Upper lobe of left lung (tissue), 4 donors: ENCODE measurements at regions not wholly inside any gene's neighbourhood (a gene's known extent, or its start where the extent isn't known, plus 50 kb on each side); places are given as distances from the start of the nearest gene placed in this dataset.

ENCODE experiments used
- CTCF ChIP-seq, 6 experiments: fragments of 450-650 bp in 4 of 6; fragments of 200-600 bp in 2 of 6; sonication (generic) in 2 of 6; IDR thresholded peaks; one replicate each; pipeline ENCODE4 v1.5.1; 2016 to 2019; ENCODE audit warnings: antibody characterized with exemption in 6 of 6
- POLR2A ChIP-seq, 4 donors: fragments of 450-650 bp; IDR thresholded peaks; one replicate each; pipeline ENCODE4 v1.5.1; 2016 to 2017; ENCODE audit warnings: antibody characterized with exemption in 4 of 4, mild to moderate bottlenecking in 2 of 4
- POLR2AphosphoS5 ChIP-seq, 2 donors: sonication (generic); formaldehyde crosslinking; IDR thresholded peaks; one replicate each; pipeline ENCODE4 v1.5.1; 2017; ENCODE audit warnings: antibody characterized with exemption in 2 of 2

- no peak for TF ChIP-seq CTCF (IDR thresholded peaks at IDR 0.05)
- TF ChIP-seq POLR2A (IDR thresholded peaks at IDR 0.05) = no peak
- TF ChIP-seq POLR2AphosphoS5 (IDR thresholded peaks at IDR 0.05) = no peak
These were observed 168.9 kb downstream of the DRD1 start for GRCh38 chr5:175275097-175275496.
